GM21723 (cell line): ENCODE measurements at regions not wholly inside any gene's neighbourhood (a gene's known extent, or its start where the extent isn't known, plus 50 kb on each side); places are given as distances from the start of the nearest gene placed in this dataset.

Source experiments
- ATAC-seq: cut with Tn5 transposase; IDR thresholded peaks from one replicate; pipeline ENCODE4 v1.9.1; 2021; ENCODE audit warnings: mild to moderate bottlenecking, moderate library complexity; ENCODE audit not compliant: unreplicated experiment

- ATAC-seq, result no peak
These were observed 115.0 kb downstream of the NAV1 start for GRCh38 chr1:201653883-201654282.

GRCh38 chr1:201655243-201655642 is 116.3 kb downstream of the NAV1 start:
- ATAC-seq, result no peak

- ATAC-seq, result no peak
These were observed 117.0 kb downstream of the NAV1 start for GRCh38 chr1:201655910-201656309.

- ATAC-seq, result no peak
These were observed 117.5 kb downstream of the NAV1 start for GRCh38 chr1:201656311-201657032.

GRCh38 chr1:201659572-201659971 is 120.6 kb downstream of the NAV1 start:
- ATAC-seq, result no peak

- ATAC-seq, result no peak
These were observed 122.2 kb downstream of the NAV1 start for GRCh38 chr1:201660931-201661822.

- ATAC-seq, result no peak
These were observed 123.0 kb downstream of the NAV1 start for GRCh38 chr1:201661823-201662359.

GRCh38 chr1:201662646-201663045 is 123.7 kb downstream of the NAV1 start:
- ATAC-seq, result no peak

GRCh38 chr1:201663491-201664113 is 124.7 kb downstream of the NAV1 start:
- no peak for ATAC-seq

GRCh38 chr1:201665036-201665435 is 126.1 kb downstream of the NAV1 start:
- ATAC-seq, result no peak

- no peak for ATAC-seq
These were observed 127.2 kb downstream of the NAV1 start for GRCh38 chr1:201666102-201666501.

- no peak for ATAC-seq
These were observed 127.7 kb downstream of the NAV1 start for GRCh38 chr1:201666645-201667044.

GRCh38 chr1:201667479-201667878 is 128.6 kb downstream of the NAV1 start:
- ATAC-seq, result no peak

- no peak for ATAC-seq
These were observed 131.6 kb downstream of the NAV1 start for GRCh38 chr1:201670517-201670916.

- no peak for ATAC-seq
These were observed 133.8 kb downstream of the NAV1 start for GRCh38 chr1:201672685-201673084.

GRCh38 chr1:201673093-201673492 is 134.2 kb downstream of the NAV1 start:
- no peak for ATAC-seq

GRCh38 chr1:201673915-201674314 is 135.0 kb downstream of the NAV1 start:
- no peak for ATAC-seq

- ATAC-seq, result no peak
These were observed 136.2 kb downstream of the NAV1 start for GRCh38 chr1:201675143-201675542.

GRCh38 chr1:201676197-201676596 is 137.3 kb downstream of the NAV1 start:
- no peak for ATAC-seq

GRCh38 chr1:201676641-201677040 is 137.7 kb downstream of the NAV1 start:
- no peak for ATAC-seq
